ENCODE measurements at regions not wholly inside any gene's neighbourhood (a gene's known extent, or its start where the extent isn't known, plus 50 kb on each side); places are given as distances from the start of the nearest gene placed in this dataset.
A peak's percentile ranks its signal among the peaks of the same experiment; 100 is the strongest.

DNA sequence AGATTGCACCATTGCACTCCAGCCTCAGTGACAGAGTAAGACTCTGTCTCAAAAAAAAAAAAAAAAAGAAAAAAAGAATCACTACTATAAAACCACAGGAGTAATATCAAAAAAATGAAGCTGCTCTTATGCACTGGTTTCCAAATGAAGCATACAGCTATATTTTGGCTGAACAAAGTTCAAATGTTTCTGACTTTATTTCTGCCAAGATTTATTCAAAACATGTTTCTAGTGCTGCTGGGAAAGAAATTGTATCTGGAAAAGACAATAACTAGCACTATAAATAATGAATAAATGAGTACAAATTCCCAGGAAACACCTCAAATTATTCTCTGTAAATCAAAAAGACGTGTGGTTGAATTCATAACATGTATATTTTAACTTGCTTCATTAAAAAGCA is 102.5 kb upstream of the MME start:
- DNase-seq (no peak), ATAC-seq (no peak)
- intact Hi-C loops (cut with micrococcal nuclease), result no loop called here

DNA sequence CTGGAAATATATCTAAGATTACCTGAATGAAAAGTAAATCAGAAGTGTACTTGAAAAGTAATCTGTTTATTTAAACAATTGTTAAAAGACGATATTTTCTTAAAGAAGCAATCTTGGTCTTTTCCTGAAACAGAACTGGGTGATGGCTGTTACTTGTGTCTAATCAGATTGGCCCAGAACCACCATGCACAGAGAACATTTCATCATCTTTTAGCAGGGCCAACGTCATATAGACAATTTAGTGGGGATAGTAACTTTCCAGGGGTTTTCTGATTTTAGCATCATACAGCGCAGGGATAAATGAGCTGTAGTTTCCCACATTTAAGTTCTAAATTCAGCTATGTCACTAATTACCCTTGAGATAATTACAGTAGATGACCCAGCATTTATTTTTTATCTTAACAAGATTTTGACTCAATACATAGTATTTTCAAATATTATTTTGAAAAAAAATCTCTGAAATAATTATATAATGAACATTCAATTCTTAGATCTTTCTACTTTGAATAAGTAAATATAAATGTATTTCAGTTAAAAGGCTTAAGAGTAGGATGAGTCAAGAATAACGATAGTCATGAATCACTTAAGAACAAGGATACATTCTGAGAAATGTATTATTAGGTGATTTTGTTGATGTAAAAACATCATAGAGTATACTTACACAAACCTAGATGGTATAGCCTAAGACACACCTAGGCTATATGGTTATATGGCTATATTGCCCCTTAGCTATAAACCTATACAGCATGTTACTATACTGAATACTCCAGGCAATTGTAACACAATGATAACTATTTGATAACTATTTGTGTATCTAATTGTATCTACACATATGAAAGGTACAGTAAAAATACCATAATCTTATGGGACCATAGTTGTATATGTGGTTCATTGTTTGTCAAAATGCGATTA is 103.8 kb upstream of the MME start:
- no peak for DNase-seq
- intact Hi-C loops (cut with micrococcal nuclease), result no loop called here
- no peak for ATAC-seq

DNA sequence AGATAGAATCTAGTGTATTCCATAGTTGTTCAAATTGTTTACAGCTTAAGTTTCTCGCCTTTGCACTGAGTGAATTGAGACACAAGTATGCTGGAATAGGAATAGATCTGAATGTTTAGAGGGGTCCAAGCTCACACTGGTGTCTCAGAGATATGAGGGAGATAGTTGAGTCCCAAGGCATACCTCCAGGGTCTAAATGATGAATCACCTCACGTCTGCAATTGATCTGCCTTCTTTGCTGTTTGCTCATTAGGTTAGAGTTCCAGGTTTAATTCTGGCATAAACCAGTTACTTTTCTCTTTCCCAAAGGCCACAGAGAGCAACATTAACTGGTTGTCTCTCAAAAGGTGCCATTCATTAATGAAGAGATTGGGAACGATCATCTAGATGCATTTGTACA is 106.3 kb upstream of the MME start:
- ATAC-seq (no peak), DNase-seq (no peak)
- intact Hi-C loops (cut with micrococcal nuclease), result no loop called here

DNA sequence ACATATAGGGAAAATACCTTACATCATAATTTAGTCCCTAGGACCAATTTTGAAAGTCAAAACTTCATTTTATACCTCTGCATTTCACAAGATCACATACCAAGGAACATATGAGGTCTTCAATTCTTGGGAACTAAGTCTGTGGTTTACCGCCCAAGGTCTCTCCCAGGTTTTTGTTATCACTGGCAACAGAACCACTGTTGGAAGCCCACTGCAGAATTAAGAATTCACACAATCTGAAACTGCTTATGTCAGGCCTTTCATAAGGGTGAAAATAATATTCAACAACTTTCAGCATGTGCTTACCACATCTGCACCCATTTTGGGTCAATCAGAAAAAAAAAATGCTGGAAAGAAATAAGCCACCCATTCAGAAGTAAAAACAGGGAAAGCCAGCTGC is 107.2 kb upstream of the MME start:
- DNase-seq (no peak), ATAC-seq (no peak)
- intact Hi-C loops (cut with micrococcal nuclease), result no loop called here

DNA sequence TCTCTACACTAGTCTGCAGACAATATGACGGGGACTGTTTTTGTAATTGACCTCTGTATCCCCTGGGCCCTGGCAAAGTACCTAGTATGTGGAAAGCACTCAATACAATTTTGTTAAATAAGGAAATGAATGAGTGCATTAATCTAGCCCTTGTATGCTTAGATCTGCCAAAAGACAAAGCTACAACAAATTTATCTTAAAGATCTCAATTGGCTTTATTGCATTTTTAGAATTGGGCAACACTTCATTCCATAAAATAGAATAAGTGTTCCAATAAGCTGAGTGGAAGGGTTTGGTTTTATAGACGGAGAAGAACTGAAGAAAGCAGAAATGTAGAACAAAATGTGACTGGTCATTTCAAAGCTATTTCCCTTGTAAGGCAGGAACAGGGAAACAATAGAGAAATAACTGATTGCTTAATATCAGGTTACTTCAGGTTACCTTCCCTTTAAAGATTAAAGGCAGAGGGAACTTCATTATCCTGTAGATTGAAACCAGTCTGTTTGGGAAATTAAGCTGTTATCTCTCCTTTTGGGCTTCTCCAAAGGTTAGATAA is 108.3 kb upstream of the MME start:
- DNase-seq, result no peak
- intact Hi-C loops (cut with micrococcal nuclease), result no loop called here
- no peak for ATAC-seq

DNA sequence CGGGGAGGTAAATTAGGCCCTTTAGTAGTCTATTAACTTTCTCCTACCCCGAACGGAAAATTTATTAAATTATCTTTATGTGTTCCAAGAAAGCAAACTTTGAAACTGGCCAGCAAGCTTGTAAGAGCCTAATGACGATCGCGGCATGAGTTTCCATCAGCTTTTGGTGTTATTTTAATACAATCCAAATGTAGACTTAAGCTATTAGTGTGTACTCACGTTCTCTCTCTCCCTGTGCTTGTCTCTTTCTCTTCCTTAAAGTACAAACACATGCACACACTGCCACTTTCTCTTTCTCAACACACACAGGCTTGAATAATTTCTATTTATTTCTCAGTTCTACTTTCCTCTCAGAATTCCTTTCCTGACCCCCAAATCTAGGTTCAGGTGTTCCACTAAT is 108.8 kb upstream of the MME start:
- intact Hi-C loops (cut with micrococcal nuclease), result no loop called here
- DNase-seq (no peak), ATAC-seq (no peak)

DNA sequence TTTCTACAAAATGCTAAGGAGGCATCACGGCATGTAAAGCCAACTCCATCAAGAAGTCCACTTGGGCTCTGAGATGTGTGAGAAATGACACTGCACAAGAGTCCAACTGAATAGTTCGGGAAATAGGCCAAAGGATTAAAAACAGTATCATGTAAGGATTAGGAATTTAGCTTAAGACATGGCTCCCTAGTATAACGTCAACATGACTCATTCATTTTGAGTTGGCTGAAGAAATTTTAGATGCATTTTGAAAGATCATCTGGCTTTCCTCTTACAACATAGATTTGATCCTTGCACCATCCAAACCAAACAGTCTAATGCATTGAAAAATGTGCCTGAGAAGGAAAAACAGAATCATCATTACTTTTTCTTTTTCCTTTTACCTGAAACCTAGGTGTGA is 109.3 kb upstream of the MME start:
- intact Hi-C loops (cut with micrococcal nuclease), result no loop called here
- ATAC-seq, result no peak

DNA sequence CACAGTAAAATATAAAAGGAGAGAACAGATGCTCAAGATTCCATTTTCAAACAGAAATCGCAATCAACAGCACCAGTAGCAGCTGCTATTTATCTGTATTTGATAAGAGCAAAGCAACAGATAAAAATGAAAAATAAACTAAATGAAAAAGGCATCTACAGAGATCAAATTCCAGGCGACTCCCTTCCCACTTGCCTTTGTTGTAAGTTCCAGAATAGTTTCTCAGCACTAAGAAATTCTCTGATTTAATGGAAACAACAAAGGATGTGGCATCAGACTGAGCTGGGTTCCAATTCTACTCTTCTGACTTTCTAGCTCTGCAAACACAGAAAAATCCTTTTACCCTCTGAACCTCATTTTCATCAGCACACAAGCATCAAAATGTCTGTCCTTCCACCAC is 110.8 kb upstream of the MME start:
- intact Hi-C loops (cut with micrococcal nuclease), result no loop called here
- DNase-seq, result no peak
- no peak for ATAC-seq

More for the DNA sequence above, 109.3 kb upstream of the MME start:
- no peak for DNase-seq

DNA sequence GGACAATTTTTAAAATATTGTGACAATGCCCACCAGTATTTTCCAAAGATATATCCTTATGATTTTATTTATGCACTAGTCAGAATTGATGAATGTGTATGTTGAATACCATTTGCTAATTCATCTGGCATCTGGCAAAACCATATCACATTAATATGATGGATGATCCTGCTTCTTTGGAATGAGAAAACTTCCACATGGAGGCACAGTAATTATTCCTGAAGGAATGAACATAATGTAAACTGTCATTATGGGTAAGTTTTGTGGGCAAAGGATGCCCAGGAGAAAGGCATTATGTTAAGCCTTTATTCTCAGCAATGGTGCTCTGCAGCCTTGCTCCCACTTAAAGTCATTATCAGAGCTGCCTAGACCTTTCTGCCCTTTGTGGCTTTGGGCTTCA is 113.0 kb upstream of the MME start:
- no peak for DNase-seq
- ATAC-seq, result no peak
- intact Hi-C loops (cut with micrococcal nuclease), result no loop called here

DNA sequence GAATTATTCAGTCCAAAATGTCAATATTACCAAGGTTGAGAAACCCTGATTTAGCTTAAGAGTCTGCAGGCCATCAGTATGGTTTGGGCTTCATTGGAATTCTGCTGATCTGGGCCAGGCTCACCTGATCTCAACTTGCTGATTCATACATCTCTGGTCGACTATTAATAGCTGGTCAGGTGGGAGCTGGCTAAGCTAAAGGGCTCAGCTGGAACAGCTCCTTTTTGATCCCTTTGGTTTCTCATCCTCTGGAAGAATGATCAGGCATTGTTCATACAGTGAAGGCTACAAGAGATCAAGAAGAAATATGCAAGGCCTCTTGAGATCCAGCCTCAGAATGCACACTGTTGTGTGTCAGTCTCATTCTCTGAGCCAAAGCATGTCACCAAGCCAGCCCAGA is 123.3 kb upstream of the MME start:
- ATAC-seq (no peak), DNase-seq (no peak)
- intact Hi-C loops (cut with micrococcal nuclease), result no loop called here

DNA sequence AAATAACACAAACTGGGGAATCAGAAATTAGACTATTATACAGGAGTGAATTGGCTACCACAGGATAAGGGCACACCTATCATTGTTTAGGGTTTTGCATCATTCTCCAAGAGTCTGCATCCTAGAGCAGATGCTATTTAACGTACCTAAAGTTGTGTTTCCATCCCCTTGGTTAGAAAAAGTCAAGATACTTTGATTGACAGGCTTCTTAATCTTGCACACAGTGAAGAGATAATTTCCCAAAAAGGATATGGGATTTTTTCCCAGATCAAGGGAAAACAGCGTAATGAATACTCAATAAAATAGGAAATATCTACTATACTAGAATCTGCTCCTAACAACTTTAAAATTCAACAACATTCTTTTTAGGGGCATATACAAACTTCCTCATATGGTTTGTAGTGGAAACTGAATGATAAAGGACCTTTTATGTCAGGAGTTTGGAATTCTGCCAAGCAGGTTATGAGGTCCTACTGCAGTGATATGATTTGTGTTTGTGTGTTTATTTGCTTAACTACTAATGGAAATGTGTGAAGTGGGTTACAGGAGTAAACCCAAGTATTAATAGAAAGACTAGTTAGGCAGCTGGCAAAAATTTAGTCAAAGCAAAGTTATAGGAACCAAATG is 124.1 kb upstream of the MME start:
- intact Hi-C loops (cut with micrococcal nuclease), result no loop called here
- ATAC-seq (no peak), DNase-seq (no peak)

DNA sequence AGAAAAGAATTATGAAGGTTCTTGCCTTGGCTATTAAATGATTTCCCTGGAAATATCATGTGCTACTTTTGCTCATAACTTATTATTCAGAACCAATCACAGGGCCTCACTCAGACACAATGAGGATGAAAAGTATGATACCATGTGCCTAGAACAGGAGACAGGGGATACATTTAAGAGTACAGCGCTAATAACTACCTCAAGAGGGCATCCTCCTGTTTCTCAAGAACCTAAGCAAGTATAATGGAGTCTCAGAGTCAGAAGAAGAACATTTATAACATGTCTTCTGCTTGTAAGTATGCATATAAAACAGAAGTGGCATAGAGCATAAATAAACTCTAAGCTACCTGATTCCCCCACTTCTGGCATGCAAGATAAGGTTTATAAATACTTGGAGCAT is 125.4 kb upstream of the MME start:
- ATAC-seq (no peak), DNase-seq (no peak)
- intact Hi-C loops (cut with micrococcal nuclease), result no loop called here

DNA sequence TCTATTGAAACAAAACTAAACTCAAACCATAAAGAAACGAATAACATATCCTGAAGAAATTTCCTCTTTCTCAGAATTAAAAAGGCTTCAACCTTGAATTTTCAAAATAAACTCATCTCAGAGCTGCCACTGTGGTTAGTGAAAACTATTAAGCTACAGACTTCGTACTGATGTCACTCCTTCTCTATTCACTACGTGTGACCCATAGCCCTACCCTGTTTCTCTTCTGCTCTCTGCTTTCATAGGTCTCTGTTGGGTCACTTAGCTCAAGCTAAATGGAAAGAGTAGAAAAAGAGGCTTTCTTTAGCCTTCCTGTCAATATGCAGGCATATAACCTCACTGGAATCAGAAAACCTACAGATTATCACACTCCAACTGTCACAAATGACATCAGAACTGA is 126.6 kb upstream of the MME start:
- intact Hi-C loops (cut with micrococcal nuclease), result no loop called here
- ATAC-seq, result no peak
- no peak for DNase-seq

DNA sequence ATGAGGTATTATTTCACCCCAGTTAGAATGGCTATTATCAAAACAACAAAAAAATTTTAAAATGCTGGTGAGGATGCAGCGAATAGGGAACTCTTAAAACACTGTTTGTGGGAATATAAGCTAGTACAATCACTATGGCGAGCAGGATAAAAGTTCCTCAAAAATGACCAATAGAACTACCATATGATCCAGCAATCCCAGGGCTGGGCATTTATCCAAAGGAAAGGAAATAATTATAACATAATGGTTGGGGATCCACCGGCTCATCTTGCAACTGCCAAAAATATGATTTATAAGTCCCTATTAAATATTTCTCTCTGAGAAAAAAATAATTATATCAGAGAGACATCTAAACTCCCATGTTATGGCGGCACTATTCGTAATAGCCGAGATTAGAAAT is 127.6 kb upstream of the MME start:
- ATAC-seq, result no peak
- intact Hi-C loops (cut with micrococcal nuclease), result no loop called here

DNA sequence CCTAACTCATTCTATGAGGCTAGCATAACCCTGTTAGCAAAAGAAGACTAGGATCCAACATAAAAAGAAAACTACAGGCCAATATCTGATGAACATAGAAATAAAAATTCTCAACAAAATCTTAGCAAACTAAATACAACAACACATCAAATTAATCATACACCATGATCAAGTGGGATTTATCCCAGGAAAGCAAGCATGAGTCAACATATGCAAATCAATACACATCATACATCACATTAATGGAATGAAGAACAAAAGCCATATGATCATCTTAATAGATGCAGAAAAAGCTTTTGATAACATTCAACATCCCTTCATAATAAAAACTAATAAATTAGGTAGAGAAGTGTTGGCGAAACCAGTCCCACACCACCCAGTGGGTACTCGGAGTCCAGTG is 136.1 kb upstream of the MME start:
- ATAC-seq, result no peak
- intact Hi-C loops (cut with micrococcal nuclease), result no loop called here
- no peak for DNase-seq

More for the DNA sequence above, 127.6 kb upstream of the MME start:
- no peak for DNase-seq

DNA sequence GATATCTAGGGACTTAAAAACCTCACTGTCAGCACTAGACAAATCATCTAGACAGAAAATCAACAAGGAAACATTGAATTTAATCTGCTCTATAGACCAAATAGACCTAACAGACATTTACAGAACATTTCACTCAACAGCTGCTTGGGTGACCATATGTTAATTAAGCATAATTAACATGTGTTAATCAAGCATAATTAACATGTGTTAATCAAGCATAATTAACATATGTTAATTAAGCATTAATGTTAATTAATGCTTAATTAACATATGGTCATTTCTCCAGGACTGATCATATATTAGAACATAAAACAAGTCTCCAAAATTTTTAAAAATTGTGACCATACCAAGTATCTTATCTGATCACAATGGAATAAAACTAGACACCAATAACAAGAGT is 137.3 kb upstream of the MME start:
- no peak for DNase-seq
- ATAC-seq, result no peak
- intact Hi-C loops (cut with micrococcal nuclease), result no loop called here

DNA sequence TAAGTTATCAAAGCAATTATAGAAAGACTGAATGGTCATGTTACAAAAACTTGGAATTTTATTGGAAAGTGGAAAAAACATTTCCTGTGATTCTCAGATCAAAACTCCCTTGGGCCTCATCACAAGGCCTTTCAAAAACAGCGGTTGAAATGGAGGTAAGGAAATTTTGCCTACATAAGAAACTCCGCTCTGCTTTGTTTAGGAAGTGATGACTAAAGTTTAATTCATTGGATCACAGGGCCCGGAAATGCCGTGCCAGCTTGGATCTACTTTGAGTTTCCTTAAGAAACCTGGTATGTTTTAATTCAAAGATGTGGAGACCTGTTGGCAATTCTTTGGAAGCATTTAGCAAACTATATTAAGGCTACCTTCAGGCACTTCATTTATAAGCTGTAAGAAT is 143.9 kb upstream of the MME start:
- ATAC-seq (no peak), DNase-seq (no peak)
- intact Hi-C loops (cut with micrococcal nuclease), result no loop called here

DNA sequence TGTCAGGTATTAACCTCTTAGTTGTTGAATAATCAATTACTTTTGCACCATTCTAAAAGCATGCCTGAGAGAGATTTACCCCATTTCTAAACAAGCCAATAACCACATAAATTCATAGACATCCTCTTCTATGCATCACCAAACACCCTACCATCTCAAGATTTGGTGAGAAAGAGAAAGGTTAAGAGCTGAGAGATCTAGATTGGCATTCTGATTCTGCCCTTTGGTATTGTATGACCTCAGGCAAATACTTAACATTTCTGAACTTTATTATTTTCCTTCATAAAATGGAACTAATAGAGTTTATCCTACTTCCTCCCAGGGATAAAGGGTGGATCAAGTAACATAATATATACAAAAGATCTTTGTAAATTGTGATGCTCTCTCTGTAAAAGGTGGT is 146.5 kb upstream of the MME start:
- ATAC-seq, result no peak
- intact Hi-C loops (cut with micrococcal nuclease), result no loop called here
- DNase-seq, result no peak

DNA sequence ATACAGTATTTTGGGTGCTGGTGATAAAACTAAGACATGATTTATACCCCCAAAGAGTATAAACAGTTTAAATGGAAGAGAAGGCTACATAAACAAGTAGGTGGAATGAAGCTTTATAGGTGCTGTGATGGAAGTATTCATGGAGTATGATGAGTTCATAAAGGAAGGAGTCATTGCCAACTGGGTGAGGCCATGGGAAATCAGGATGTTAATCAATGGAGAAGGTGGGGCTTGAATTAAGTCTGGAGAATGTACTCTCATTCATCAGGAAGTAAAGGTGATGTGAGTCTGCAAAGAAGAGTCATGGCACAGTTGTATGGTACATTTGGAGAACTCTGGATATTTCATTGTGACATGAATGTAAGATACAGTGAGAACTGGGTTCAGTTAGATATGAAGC is 147.5 kb upstream of the MME start:
- intact Hi-C loops (cut with micrococcal nuclease), result no loop called here
- no peak for ATAC-seq
- DNase-seq, result no peak

DNA sequence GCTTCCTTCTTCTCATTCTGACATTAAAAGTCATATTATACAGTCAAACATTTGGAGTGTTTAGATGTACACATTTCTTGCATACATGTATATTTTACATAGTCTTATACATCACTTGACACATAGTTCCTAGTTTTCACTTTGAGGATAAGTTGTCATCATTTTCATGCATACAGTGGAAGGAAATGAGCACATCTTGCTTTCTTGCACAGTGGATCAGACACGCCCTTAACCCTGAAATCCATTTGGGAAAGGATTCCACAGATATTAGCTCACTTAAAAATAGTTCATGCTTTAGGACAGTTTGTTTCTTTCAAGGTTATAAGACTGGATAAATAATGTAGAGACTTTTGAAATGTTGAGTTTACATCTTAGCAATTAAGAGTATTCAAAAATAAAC is 148.6 kb upstream of the MME start:
- ATAC-seq (peak; percentile 71), DNase-seq (no peak)
- intact Hi-C loops (cut with micrococcal nuclease), result no loop called here

DNA sequence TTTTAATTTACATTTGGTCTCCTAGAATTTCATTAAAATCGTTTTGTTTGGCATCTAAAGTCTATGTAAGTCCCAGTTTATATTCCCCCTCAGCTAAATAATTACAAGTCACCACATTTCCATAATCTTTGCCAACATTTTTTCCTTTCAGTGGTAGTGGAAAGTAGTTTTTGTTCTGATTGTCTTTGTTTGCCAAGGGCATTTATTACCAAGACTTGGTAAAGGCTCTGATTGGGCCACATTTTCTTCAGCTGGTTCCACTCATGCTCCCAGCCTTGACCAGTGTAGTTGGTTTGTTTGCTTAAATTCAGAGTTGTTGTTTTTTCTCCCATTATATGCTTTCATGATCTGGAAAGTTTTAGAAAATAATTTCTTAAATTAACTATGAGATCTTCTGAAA is 153.4 kb upstream of the MME start:
- no peak for DNase-seq
- intact Hi-C loops (cut with micrococcal nuclease), result no loop called here
- ATAC-seq, result no peak
